ENCODE measurements at regions not wholly inside any gene's neighbourhood (a gene's known extent, or its start where the extent isn't known, plus 50 kb on each side); places are given as distances from the start of the nearest gene placed in this dataset.

GRCh38 chr5:69042915-69043654 lies 50.7 kb upstream of the SLC30A5 start (continued):
- TF ChIP-seq POGK (CRISPR knock-in tag; conservative IDR thresholded peaks at IDR 0.05) (no peak), ZBTB38 (CRISPR knock-in tag; IDR thresholded peaks at IDR 0.05) (no peak), ZNF496 (CRISPR knock-in tag; IDR thresholded peaks at IDR 0.05; ENCODE audit: insufficient replicate concordance) (no peak), SKIL (CRISPR knock-in tag; IDR thresholded peaks at IDR 0.05; ENCODE audit: borderline replicate concordance) (no peak), ATF3 (CRISPR knock-in tag; IDR thresholded peaks at IDR 0.05) (no peak), NR3C1 (CRISPR knock-in tag; IDR thresholded peaks at IDR 0.05) (no peak), HNRNPUL1 (IDR thresholded peaks at IDR 0.05; ENCODE audit: low read depth, low read length) (no peak), ZNF282 (IDR thresholded peaks at IDR 0.05; ENCODE audit: partially characterized antibody) (no peak), TBX3 (IDR thresholded peaks at IDR 0.05; ENCODE audit: borderline replicate concordance) (no peak), ZNF205 (CRISPR knock-in tag; IDR thresholded peaks at IDR 0.05) (no peak), TFDP1 (CRISPR knock-in tag; IDR thresholded peaks at IDR 0.05; ENCODE audit: borderline replicate concordance) (no peak), ZNF749 (CRISPR knock-in tag; IDR thresholded peaks at IDR 0.05; ENCODE audit: borderline replicate concordance) (no peak), ZNF513 (CRISPR knock-in tag; conservative IDR thresholded peaks at IDR 0.05) (no peak), GABPA (IDR thresholded peaks at IDR 0.05; ENCODE audit: low read depth, low read length) (no peak), GABPA (CRISPR knock-in tag; IDR thresholded peaks at IDR 0.05; ENCODE audit: low read depth) (peak; percentile 77), PREB (CRISPR knock-in tag; IDR thresholded peaks at IDR 0.05) (no peak), ZNF83 (CRISPR knock-in tag; IDR thresholded peaks at IDR 0.05; ENCODE audit: borderline replicate concordance) (no peak), SNRNP70 (IDR thresholded peaks at IDR 0.05; ENCODE audit: low read depth, low read length) (no peak), KDM5B (CRISPR knock-in tag; IDR thresholded peaks at IDR 0.05; ENCODE audit: borderline replicate concordance) (no peak), KMT2A (CRISPR knock-in tag; IDR thresholded peaks at IDR 0.05) (no peak; the same call in 1 of the 2 replicates), SNAPC5 (CRISPR knock-in tag; IDR thresholded peaks at IDR 0.05; ENCODE audit: borderline replicate concordance) (no peak), HOXA9 (CRISPR knock-in tag; IDR thresholded peaks at IDR 0.05; ENCODE audit: borderline replicate concordance) (no peak)

All from HepG2 (cell line).